ENCODE measurements at regions not wholly inside any gene's neighbourhood (a gene's known extent, or its start where the extent isn't known, plus 50 kb on each side); places are given as distances from the start of the nearest gene placed in this dataset.

GRCh38 chr22:25483931-25484330 lies 80.5 kb upstream of the GRK3 start:
- TF ChIP-seq POLR2A (IDR thresholded peaks at IDR 0.05; ENCODE audit: low read depth, low read length), result no peak
- no peak for TF ChIP-seq POLR2AphosphoS5 (IDR thresholded peaks at IDR 0.05; ENCODE audit: low read depth, low read length)
